Ascending aorta (tissue), 2 donors: ENCODE measurements at regions not wholly inside any gene's neighbourhood (a gene's known extent, or its start where the extent isn't known, plus 50 kb on each side); places are given as distances from the start of the nearest gene placed in this dataset.

ENCODE experiments used
- DNase-seq, 2 donors: peaks; one replicate each; pipeline ENCODE4 v3.0.0-alpha.2; 2019; ENCODE audit warnings: low spot score in 2 of 2
- H3K27ac ChIP-seq, 2 donors: fragments of 200-600 bp; sonication (generic); one replicate each; pipeline ENCODE4 v1.5.1; 2016 to 2017; ENCODE audit warnings: mild to moderate bottlenecking in 1 of 2
- H3K27me3 ChIP-seq: fragments of 200-600 bp; sonication (generic); one replicate; pipeline ENCODE4 v1.5.1; 2017
- H3K36me3 ChIP-seq, 2 donors: fragments of 200-600 bp; sonication (generic); one replicate each; pipeline ENCODE4 v1.5.1; 2016
- H3K4me1 ChIP-seq, 2 donors: fragments of 200-600 bp; sonication (generic); one replicate each; pipeline ENCODE4 v1.5.1; 2016 to 2017; ENCODE audit warnings: mild to moderate bottlenecking in 1 of 2
- H3K4me3 ChIP-seq, 2 donors: fragments of 200-600 bp; sonication (generic); one replicate each; pipeline ENCODE4 v1.5.1; 2016 to 2017; ENCODE audit warnings: mild to moderate bottlenecking in 1 of 2
- H3K9me3 ChIP-seq, 2 donors: fragments of 200-600 bp; sonication (generic); one replicate each; pipeline ENCODE4 v1.5.1; 2016
- CTCF ChIP-seq, 3 experiments: fragments of 200-600 bp in 2 of 3; fragments of 450-650 bp in 1 of 3; sonication (generic) in 2 of 3; IDR thresholded peaks; one replicate each; pipeline ENCODE4 v1.5.1; 2016 to 2019; ENCODE audit warnings: antibody characterized with exemption in 3 of 3, mild to moderate bottlenecking in 1 of 3, moderate library complexity in 1 of 3
- intact Hi-C: fragments of 100-400 bp; cut with DNase I; formaldehyde crosslinking; loops from one replicate; pipeline ENCODE4 v1.15.1; 2023

GRCh38 chr2:12196495-12196894, 450.1 kb downstream of the LPIN1 start:
- no peak for DNase-seq
- Histone ChIP-seq H3K27ac (no peak overlapping the region), H3K27me3 (no peaks in the 10 kb centered on the region), H3K4me1 (no peaks in the 10 kb centered on the region), H3K9me3 (no peaks in the 10 kb centered on the region), H3K36me3 (no peaks in the 10 kb centered on the region), H3K4me3 (no peak overlapping the region)
- TF ChIP-seq CTCF (IDR thresholded peaks at IDR 0.05): no peak
- intact Hi-C loops: no loop called here

- no peak overlapping the region for H3K27ac ChIP-seq
- no peaks in the 10 kb centered on the region for H3K36me3 ChIP-seq
- H3K4me1 ChIP-seq: no peaks in the 10 kb centered on the region
- no peak overlapping the region for H3K4me3 ChIP-seq
- H3K9me3 ChIP-seq: no peaks in the 10 kb centered on the region
- DNase-seq: no peak
- intact Hi-C loops: no loop called here
- H3K27me3 ChIP-seq: no peaks in the 10 kb centered on the region
- no peak for TF ChIP-seq CTCF (IDR thresholded peaks at IDR 0.05)
Measured at GRCh38 chr2:12197133-12197532, 450.7 kb downstream of the LPIN1 start.

GRCh38 chr2:12199491-12200211, 453.2 kb downstream of the LPIN1 start:
- no peaks in the 10 kb centered on the region for H3K9me3 ChIP-seq
- no peak overlapping the region for H3K27ac ChIP-seq
- DNase-seq: no peak
- H3K36me3 ChIP-seq: no peaks in the 10 kb centered on the region
- no peaks in the 10 kb centered on the region for H3K27me3 ChIP-seq
- H3K4me3 ChIP-seq: no peak overlapping the region
- no peaks in the 10 kb centered on the region for H3K4me1 ChIP-seq
- no peak for TF ChIP-seq CTCF (IDR thresholded peaks at IDR 0.05)
- intact Hi-C loops: no loop called here

- H3K4me3 ChIP-seq: no peak overlapping the region
- H3K27ac ChIP-seq: no peak overlapping the region
- H3K36me3 ChIP-seq: no peaks in the 10 kb centered on the region
- no peaks in the 10 kb centered on the region for H3K4me1 ChIP-seq
- intact Hi-C loops: no loop called here
- H3K27me3 ChIP-seq: no peaks in the 10 kb centered on the region
- no peaks in the 10 kb centered on the region for H3K9me3 ChIP-seq
- no peak for TF ChIP-seq CTCF (IDR thresholded peaks at IDR 0.05)
- no peak for DNase-seq
Measured at GRCh38 chr2:12201369-12201768, 454.9 kb downstream of the LPIN1 start.

- Histone ChIP-seq H3K4me3 (no peak overlapping the region), H3K27me3 (no peaks in the 10 kb centered on the region), H3K36me3 (no peaks in the 10 kb centered on the region), H3K27ac (no peak overlapping the region), H3K4me1 (no peaks in the 10 kb centered on the region), H3K9me3 (no peaks in the 10 kb centered on the region)
- TF ChIP-seq CTCF (IDR thresholded peaks at IDR 0.05): no peak
- intact Hi-C loops: no loop called here
- no peak for DNase-seq
Measured at GRCh38 chr2:12202313-12203075, 456.1 kb downstream of the LPIN1 start.
